ENCODE measurements at regions not wholly inside any gene's neighbourhood (a gene's known extent, or its start where the extent isn't known, plus 50 kb on each side); places are given as distances from the start of the nearest gene placed in this dataset.

DNA sequence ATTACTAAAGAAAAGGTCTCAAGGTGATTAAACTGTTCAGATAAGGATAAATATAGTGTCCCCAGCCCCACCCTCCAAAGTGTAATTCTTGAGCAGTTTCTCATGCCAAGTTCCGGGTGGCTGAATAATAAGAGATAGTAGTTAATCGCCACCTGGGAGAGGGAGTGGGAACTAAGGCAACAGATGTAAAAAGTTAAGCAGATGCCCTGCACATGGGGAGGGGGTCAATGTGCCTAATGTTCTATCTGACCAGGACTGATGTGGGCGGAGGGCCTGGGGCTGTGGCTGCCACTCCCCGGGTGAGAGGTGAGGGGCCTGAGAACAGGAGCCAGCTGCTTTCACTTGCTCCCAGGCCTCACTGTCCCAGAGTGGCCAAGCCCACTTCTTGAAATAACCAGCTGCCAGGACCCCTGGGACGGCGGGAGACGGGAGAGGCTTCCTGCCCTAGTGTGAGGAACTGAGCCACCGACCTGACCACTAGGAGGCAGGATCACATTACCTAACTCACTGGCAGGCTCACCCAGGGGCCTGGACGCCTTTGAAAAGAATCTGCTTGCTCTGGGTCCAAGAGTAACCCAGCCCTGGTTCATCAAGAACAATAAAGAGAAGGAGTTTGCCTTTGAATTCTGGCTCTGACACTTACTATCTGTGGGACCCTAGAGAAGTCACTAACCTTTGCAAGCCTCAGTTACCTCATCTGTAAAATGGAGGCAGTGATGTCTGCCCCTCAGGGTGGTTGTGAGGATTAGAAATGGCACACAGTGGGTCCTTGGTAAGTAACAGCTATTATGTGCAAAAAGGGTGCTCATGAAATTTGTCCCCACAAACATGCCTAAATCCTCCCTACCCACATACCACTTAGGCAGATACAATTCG, 179.2 kb downstream of the ATG4C start (continued):
- TF ChIP-seq, protein P1, sequence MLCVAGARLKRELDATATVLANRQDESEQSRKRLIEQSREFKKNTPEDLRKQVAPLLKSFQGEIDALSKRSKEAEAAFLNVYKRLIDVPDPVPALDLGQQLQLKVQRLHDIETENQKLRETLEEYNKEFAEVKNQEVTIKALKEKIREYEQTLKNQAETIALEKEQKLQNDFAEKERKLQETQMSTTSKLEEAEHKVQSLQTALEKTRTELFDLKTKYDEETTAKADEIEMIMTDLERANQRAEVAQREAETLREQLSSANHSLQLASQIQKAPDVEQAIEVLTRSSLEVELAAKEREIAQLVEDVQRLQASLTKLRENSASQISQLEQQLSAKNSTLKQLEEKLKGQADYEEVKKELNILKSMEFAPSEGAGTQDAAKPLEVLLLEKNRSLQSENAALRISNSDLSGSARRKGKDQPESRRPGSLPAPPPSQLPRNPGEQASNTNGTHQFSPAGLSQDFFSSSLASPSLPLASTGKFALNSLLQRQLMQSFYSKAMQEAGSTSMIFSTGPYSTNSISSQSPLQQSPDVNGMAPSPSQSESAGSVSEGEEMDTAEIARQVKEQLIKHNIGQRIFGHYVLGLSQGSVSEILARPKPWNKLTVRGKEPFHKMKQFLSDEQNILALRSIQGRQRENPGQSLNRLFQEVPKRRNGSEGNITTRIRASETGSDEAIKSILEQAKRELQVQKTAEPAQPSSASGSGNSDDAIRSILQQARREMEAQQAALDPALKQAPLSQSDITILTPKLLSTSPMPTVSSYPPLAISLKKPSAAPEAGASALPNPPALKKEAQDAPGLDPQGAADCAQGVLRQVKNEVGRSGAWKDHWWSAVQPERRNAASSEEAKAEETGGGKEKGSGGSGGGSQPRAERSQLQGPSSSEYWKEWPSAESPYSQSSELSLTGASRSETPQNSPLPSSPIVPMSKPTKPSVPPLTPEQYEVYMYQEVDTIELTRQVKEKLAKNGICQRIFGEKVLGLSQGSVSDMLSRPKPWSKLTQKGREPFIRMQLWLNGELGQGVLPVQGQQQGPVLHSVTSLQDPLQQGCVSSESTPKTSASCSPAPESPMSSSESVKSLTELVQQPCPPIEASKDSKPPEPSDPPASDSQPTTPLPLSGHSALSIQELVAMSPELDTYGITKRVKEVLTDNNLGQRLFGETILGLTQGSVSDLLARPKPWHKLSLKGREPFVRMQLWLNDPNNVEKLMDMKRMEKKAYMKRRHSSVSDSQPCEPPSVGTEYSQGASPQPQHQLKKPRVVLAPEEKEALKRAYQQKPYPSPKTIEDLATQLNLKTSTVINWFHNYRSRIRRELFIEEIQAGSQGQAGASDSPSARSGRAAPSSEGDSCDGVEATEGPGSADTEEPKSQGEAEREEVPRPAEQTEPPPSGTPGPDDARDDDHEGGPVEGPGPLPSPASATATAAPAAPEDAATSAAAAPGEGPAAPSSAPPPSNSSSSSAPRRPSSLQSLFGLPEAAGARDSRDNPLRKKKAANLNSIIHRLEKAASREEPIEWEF (IDR thresholded peaks at IDR 0.05; ENCODE audit: insufficient replicate concordance, low read depth, low read length), result no peak
- no peak for TF ChIP-seq EED (IDR thresholded peaks at IDR 0.05; ENCODE audit: low read depth)
- TF ChIP-seq, protein P2, sequence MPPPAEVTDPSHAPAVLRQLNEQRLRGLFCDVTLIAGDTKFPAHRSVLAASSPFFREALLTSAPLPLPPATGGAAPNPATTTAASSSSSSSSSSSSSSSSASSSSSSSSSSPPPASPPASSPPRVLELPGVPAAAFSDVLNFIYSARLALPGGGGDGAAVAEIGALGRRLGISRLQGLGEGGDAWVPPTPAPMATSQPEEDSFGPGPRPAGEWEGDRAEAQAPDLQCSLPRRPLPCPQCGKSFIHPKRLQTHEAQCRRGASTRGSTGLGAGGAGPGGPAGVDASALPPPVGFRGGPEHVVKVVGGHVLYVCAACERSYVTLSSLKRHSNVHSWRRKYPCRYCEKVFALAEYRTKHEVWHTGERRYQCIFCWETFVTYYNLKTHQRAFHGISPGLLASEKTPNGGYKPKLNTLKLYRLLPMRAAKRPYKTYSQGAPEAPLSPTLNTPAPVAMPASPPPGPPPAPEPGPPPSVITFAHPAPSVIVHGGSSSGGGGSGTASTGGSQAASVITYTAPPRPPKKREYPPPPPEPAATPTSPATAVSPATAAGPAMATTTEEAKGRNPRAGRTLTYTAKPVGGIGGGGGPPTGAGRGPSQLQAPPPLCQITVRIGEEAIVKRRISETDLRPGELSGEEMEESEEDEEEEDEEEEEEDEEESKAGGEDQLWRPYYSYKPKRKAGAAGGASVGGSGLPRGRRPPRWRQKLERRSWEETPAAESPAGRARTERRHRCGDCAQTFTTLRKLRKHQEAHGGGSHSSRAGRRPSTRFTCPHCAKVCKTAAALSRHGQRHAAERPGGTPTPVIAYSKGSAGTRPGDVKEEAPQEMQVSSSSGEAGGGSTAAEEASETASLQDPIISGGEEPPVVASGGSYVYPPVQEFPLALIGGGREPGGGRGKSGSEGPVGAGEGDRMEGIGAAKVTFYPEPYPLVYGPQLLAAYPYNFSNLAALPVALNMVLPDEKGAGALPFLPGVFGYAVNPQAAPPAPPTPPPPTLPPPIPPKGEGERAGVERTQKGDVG (CRISPR knock-in tag; IDR thresholded peaks at IDR 0.05), result no peak
- peak; percentile 61 for TF ChIP-seq SMC3 (IDR thresholded peaks at IDR 0.05; ENCODE audit: borderline replicate concordance, low read length)
